ENCODE measurements at regions not wholly inside any gene's neighbourhood (a gene's known extent, or its start where the extent isn't known, plus 50 kb on each side); places are given as distances from the start of the nearest gene placed in this dataset.

- TF ChIP-seq STAT6 (CRISPR knock-in tag; IDR thresholded peaks at IDR 0.05; ENCODE audit: borderline replicate concordance): no peak
- TF ChIP-seq NR2F1 (CRISPR knock-in tag; IDR thresholded peaks at IDR 0.05): no peak
- TF ChIP-seq MTA3 (CRISPR knock-in tag; IDR thresholded peaks at IDR 0.05): no peak
- peak; percentile 84 for TF ChIP-seq ZNF18 (CRISPR knock-in tag; IDR thresholded peaks at IDR 0.05; ENCODE audit: insufficient replicate concordance)
- peak; percentile 95 for TF ChIP-seq BATF2 (CRISPR knock-in tag; IDR thresholded peaks at IDR 0.05)
- TF ChIP-seq ARNTL (CRISPR knock-in tag; IDR thresholded peaks at IDR 0.05): 0 out of 2 replicates have a peak, but pooled peaks have one; percentile 64
- TF ChIP-seq ZFP36L1 (CRISPR knock-in tag; IDR thresholded peaks at IDR 0.05): peak; percentile 65; the same call in 1 of the 2 replicates
- no peak for TF ChIP-seq ZNF432 (CRISPR knock-in tag; IDR thresholded peaks at IDR 0.05; ENCODE audit: borderline replicate concordance)
- TF ChIP-seq SNRNP70 (IDR thresholded peaks at IDR 0.05; ENCODE audit: low read depth, low read length): no peak
- TF ChIP-seq HBP1 (CRISPR knock-in tag; IDR thresholded peaks at IDR 0.05; ENCODE audit: low read depth): peak; percentile 97
- TF ChIP-seq ZNF780A (CRISPR knock-in tag; IDR thresholded peaks at IDR 0.05): peak; percentile 95
- peak; percentile 57; the same call in 1 of the 2 replicates for TF ChIP-seq HOMEZ (CRISPR knock-in tag; IDR thresholded peaks at IDR 0.05; ENCODE audit: low read depth)
- TF ChIP-seq SMAD9 (CRISPR knock-in tag; IDR thresholded peaks at IDR 0.05): peak; percentile 88
- TF ChIP-seq ZC3H13 (CRISPR knock-in tag; IDR thresholded peaks at IDR 0.05): peak; percentile 66; the same call in 1 of the 2 replicates
- TF ChIP-seq FOXO1 (CRISPR knock-in tag; IDR thresholded peaks at IDR 0.05): peak; percentile 55; the same call in 1 of the 2 replicates
- TF ChIP-seq KLF16 (CRISPR knock-in tag; IDR thresholded peaks at IDR 0.05): peak in 1 of 2 experiments; percentile 99; a peak in 2 of 4 replicates
- TF ChIP-seq ZMYM3 (CRISPR knock-in tag; IDR thresholded peaks at IDR 0.05): no peak
- TF ChIP-seq FOXC1 (CRISPR knock-in tag; IDR thresholded peaks at IDR 0.05; ENCODE audit: borderline replicate concordance): peak; percentile 88; the same call in 1 of the 2 replicates
- TF ChIP-seq RBFOX2 (IDR thresholded peaks at IDR 0.05; ENCODE audit: low read depth, low read length): no peak
- no peak for TF ChIP-seq ATRX (CRISPR knock-in tag; IDR thresholded peaks at IDR 0.05; ENCODE audit: borderline replicate concordance)
- TF ChIP-seq RXRA (CRISPR knock-in tag; IDR thresholded peaks at IDR 0.05): 0 out of 2 replicates have a peak, but pooled peaks have one; percentile 26
- no peak for TF ChIP-seq ZNF326 (CRISPR knock-in tag; IDR thresholded peaks at IDR 0.05; ENCODE audit: borderline replicate concordance)
Measured at GRCh38 chr17:79294459-79295071, 219.9 kb downstream of the ENGASE start (continued).

Data from HepG2 (cell line).